ENCODE measurements at regions not wholly inside any gene's neighbourhood (a gene's known extent, or its start where the extent isn't known, plus 50 kb on each side); places are given as distances from the start of the nearest gene placed in this dataset.

DNA sequence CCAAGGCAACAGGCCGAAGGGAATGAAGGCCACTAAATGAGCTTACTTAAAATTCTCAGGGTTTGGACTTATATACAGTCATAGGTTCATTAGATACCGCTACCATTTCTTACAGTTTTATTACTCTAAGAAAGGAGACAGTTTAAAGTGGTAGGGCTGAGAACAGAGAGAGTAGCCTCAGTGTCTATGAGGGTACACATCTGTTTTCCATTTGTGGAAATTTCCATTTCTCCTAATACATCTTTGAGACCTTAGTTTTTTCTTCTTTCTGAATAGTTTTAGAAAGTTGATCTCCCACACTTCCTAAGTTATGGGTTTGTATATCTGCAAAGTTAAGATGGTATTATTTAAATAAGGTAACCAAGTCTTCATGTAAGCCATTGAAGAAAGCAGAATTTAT lies 1279.1 kb downstream of the NCAM2 start:
- TF ChIP-seq, protein P1, sequence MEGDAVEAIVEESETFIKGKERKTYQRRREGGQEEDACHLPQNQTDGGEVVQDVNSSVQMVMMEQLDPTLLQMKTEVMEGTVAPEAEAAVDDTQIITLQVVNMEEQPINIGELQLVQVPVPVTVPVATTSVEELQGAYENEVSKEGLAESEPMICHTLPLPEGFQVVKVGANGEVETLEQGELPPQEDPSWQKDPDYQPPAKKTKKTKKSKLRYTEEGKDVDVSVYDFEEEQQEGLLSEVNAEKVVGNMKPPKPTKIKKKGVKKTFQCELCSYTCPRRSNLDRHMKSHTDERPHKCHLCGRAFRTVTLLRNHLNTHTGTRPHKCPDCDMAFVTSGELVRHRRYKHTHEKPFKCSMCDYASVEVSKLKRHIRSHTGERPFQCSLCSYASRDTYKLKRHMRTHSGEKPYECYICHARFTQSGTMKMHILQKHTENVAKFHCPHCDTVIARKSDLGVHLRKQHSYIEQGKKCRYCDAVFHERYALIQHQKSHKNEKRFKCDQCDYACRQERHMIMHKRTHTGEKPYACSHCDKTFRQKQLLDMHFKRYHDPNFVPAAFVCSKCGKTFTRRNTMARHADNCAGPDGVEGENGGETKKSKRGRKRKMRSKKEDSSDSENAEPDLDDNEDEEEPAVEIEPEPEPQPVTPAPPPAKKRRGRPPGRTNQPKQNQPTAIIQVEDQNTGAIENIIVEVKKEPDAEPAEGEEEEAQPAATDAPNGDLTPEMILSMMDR (IDR thresholded peaks at IDR 0.05), result no peak
- TF ChIP-seq POLR2A (IDR thresholded peaks at IDR 0.05), result no peak

Measured in right lobe of liver (tissue), 4 donors.